OCI-LY3 (cell line): ENCODE measurements at regions not wholly inside any gene's neighbourhood (a gene's known extent, or its start where the extent isn't known, plus 50 kb on each side); places are given as distances from the start of the nearest gene placed in this dataset.

Experiments
- H2AFZ ChIP-seq: fragments of 200-600, 300-600 bp; shearing (Covaris generic); 2 replicates; pipeline ENCODE4 v1.6.0; 2014; ENCODE audit warnings: antibody characterized with exemption, low read depth, low read length
- H3K27ac ChIP-seq: fragments of 200-600, 300-600 bp; sonication (generic); 2 replicates; pipeline ENCODE4 v1.5.1; 2014; ENCODE audit warnings: mild to moderate bottlenecking, low read length, moderate library complexity, mixed read lengths
- H3K27me3 ChIP-seq: fragments of 200-600, 300-600 bp; sonication (generic); 2 replicates; pipeline ENCODE4 v1.6.1; 2014; ENCODE audit warnings: low read depth, low read length, mixed read lengths
- H3K36me3 ChIP-seq: fragments of 200-600, 300-600 bp; sonication (generic); replicated peaks from 2 replicates; pipeline ENCODE3; 2014; ENCODE audit warnings: low read depth, low read length, mixed read lengths
- H3K4me1 ChIP-seq: fragments of 300-600, 200-600 bp; sonication (generic); 2 replicates; pipeline ENCODE4 v1.6.1; 2014; ENCODE audit warnings: low read length, mixed read lengths
- H3K4me2 ChIP-seq: fragments of 200-600, 300-600 bp; sonication (generic); 2 replicates; pipeline ENCODE4 v1.6.1; 2014; ENCODE audit warnings: low read length, mixed read lengths
- H3K4me3 ChIP-seq: fragments of 300-600, 200-600 bp; sonication (generic); 2 replicates; pipeline ENCODE4 v1.5.1; 2014; ENCODE audit warnings: antibody characterized with exemption, mild to moderate bottlenecking, low read length, moderate library complexity
- H3K79me2 ChIP-seq: fragments of 300-600, 200-600 bp; shearing (Covaris generic); 2 replicates; pipeline ENCODE4 v1.6.1; 2014; ENCODE audit warnings: mild to moderate bottlenecking, low read length, mixed read lengths
- H3K9ac ChIP-seq: fragments of 300-600, 200-600 bp; shearing (Covaris generic); 2 replicates; pipeline ENCODE4 v1.6.0; 2014; ENCODE audit warnings: mild to moderate bottlenecking, low read length, moderate library complexity
- H3K9me3 ChIP-seq: fragments of 200-600, 300-600 bp; shearing (Covaris generic); 2 replicates; pipeline ENCODE4 v1.6.1; 2014; ENCODE audit warnings: low read length, mixed read lengths; ENCODE audit not compliant: insufficient read depth
- H4K20me1 ChIP-seq: fragments of 200-600, 300-600 bp; sonication (generic); 2 replicates; pipeline ENCODE4 v1.6.1; 2016; ENCODE audit warnings: low read length, mixed read lengths; ENCODE audit not compliant: insufficient read depth
- EZH2phosphoT487 ChIP-seq: fragments of 200-600 bp; shearing (Covaris generic); IDR thresholded peaks from 2 replicates; pipeline ENCODE4 v1.6.1; 2018; ENCODE audit warnings: antibody characterized with exemption, mixed run types, low read depth
- TF ChIP-seq, protein P1 (sequence below): fragments of 200-600, 300-600 bp; sonication (generic); IDR thresholded peaks from 2 replicates; pipeline ENCODE4 v1.5.1; 2014; ENCODE audit warnings: antibody characterized with exemption, low read length, low read depth

DNA sequence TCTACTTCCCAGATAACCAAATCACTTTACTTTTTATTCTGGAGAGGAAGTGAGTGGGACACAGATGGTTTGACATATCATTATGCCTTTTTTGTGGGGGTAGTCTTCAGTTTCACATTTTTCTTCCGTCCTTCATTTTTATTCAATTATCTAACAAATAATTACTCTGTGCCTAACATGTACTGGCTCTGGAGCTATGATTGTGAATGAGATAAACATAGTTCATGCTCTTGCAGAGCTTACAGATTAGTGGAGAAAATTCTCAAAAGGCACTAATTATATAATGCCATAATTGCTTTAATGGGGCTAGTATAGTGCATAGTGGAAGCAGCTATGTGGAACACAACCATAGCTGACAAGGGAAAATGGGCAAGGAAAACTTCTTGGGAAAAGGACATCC, 303.6 kb upstream of the TFPI start:
- H3K36me3 ChIP-seq: no peaks in the 10 kb centered on the region
- no peaks in the 10 kb centered on the region for H3K27me3 ChIP-seq
- no peaks in the 10 kb centered on the region for H3K4me1 ChIP-seq
- no peak overlapping the region for H3K27ac ChIP-seq
- H3K4me2 ChIP-seq: no peak overlapping the region
- H3K79me2 ChIP-seq: no peaks in the 10 kb centered on the region
- no peak overlapping the region for H3K4me3 ChIP-seq
- H3K9ac ChIP-seq: no peak overlapping the region
- TF ChIP-seq, protein P1, sequence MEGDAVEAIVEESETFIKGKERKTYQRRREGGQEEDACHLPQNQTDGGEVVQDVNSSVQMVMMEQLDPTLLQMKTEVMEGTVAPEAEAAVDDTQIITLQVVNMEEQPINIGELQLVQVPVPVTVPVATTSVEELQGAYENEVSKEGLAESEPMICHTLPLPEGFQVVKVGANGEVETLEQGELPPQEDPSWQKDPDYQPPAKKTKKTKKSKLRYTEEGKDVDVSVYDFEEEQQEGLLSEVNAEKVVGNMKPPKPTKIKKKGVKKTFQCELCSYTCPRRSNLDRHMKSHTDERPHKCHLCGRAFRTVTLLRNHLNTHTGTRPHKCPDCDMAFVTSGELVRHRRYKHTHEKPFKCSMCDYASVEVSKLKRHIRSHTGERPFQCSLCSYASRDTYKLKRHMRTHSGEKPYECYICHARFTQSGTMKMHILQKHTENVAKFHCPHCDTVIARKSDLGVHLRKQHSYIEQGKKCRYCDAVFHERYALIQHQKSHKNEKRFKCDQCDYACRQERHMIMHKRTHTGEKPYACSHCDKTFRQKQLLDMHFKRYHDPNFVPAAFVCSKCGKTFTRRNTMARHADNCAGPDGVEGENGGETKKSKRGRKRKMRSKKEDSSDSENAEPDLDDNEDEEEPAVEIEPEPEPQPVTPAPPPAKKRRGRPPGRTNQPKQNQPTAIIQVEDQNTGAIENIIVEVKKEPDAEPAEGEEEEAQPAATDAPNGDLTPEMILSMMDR: no peak
- TF ChIP-seq EZH2phosphoT487: no peak
- no peak overlapping the region for H2AFZ ChIP-seq
- H4K20me1 ChIP-seq: no peaks in the 10 kb centered on the region
- H3K9me3 ChIP-seq: no peaks in the 10 kb centered on the region

- no peaks in the 10 kb centered on the region for H3K4me1 ChIP-seq
- no peak overlapping the region for H3K4me2 ChIP-seq
- no peaks in the 10 kb centered on the region for H3K79me2 ChIP-seq
- H3K27me3 ChIP-seq: no peaks in the 10 kb centered on the region
- H3K36me3 ChIP-seq: peaks cover 4% of the 10 kb centered on the region
- no peak overlapping the region for H3K9ac ChIP-seq
- TF ChIP-seq, protein P1: no peak
- H2AFZ ChIP-seq: no peak overlapping the region
- no peak overlapping the region for H3K27ac ChIP-seq
- no peaks in the 10 kb centered on the region for H4K20me1 ChIP-seq
- H3K4me3 ChIP-seq: no peak overlapping the region
- H3K9me3 ChIP-seq: no peaks in the 10 kb centered on the region; the same call in 1 of the 2 replicates
These were observed 308.5 kb upstream of the TFPI start for GRCh38 chr2:187862715-187863114.

- peaks cover 13% of the 10 kb centered on the region for H3K4me1 ChIP-seq
- H3K27ac ChIP-seq: no peak overlapping the region
- no peak overlapping the region for H3K4me2 ChIP-seq
- TF ChIP-seq, protein P1: no peak
- TF ChIP-seq EZH2phosphoT487: no peak
- no peaks in the 10 kb centered on the region for H3K27me3 ChIP-seq
- no peak overlapping the region for H3K9ac ChIP-seq
- no peaks in the 10 kb centered on the region for H4K20me1 ChIP-seq
- no peak overlapping the region for H2AFZ ChIP-seq
- no peak overlapping the region for H3K4me3 ChIP-seq
- no peaks in the 10 kb centered on the region for H3K79me2 ChIP-seq
- H3K9me3 ChIP-seq: no peaks in the 10 kb centered on the region; the same call in 1 of the 2 replicates
- peaks cover 4% of the 10 kb centered on the region for H3K36me3 ChIP-seq
These were observed 310.8 kb upstream of the TFPI start for GRCh38 chr2:187865025-187865424.

DNA sequence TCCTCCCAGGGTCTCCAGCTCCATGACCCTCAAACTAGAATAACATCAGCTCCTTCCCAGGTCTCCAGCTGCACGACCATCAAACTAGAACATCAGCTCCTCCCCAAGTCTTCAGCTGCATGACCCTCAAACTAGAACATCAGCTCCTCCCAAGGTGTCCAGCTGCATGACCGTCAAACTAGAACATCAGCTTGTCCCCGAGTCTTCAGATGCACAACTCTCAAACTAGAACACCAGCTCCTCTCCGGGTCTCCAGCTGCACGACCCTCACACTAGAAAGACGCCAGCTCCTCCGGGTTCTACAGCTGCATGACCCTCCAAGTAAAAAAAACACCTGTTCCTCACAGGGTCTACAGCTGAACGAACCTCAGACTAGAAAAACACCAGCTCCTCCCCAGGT, 312.9 kb upstream of the TFPI start:
- Histone ChIP-seq H3K27me3 (no peaks in the 10 kb centered on the region), H3K9me3 (peaks cover 4% of the 10 kb centered on the region; the same call in 1 of the 2 replicates), H3K4me2 (no peak overlapping the region)

More for the DNA sequence above, 312.9 kb upstream of the TFPI start:
- no peak overlapping the region for H3K9ac ChIP-seq
- no peaks in the 10 kb centered on the region for H3K79me2 ChIP-seq
- TF ChIP-seq EZH2phosphoT487: no peak
- TF ChIP-seq, protein P1: no peak
- no peaks in the 10 kb centered on the region for H4K20me1 ChIP-seq
- no peak overlapping the region for H3K27ac ChIP-seq
- no peak overlapping the region for H3K4me3 ChIP-seq
- peaks cover 4% of the 10 kb centered on the region for H3K36me3 ChIP-seq
- H3K4me1 ChIP-seq: peaks cover 13% of the 10 kb centered on the region
- no peak overlapping the region for H2AFZ ChIP-seq
